BLaER1 (cell line): ENCODE measurements at regions not wholly inside any gene's neighbourhood (a gene's known extent, or its start where the extent isn't known, plus 50 kb on each side); places are given as distances from the start of the nearest gene placed in this dataset.

Experiments used
- H3K27ac ChIP-seq: shearing (Covaris generic); formaldehyde crosslinking; 2 replicates; pipeline ENCODE4 v1.8.1; 2022
- H3K27me3 ChIP-seq: shearing (Covaris generic); formaldehyde crosslinking; 2 replicates; pipeline ENCODE4 v1.8.1; 2022
- H3K36me3 ChIP-seq: shearing (Covaris generic); formaldehyde crosslinking; 2 replicates; pipeline ENCODE4 v1.8.1; 2022
- H3K4me1 ChIP-seq: shearing (Covaris generic); formaldehyde crosslinking; 2 replicates; pipeline ENCODE4 v1.8.1; 2022
- H3K4me2 ChIP-seq: shearing (Covaris generic); formaldehyde crosslinking; 2 replicates; pipeline ENCODE4 v1.8.1; 2022
- H3K4me3 ChIP-seq: shearing (Covaris generic); formaldehyde crosslinking; 2 replicates; pipeline ENCODE4 v1.8.1; 2022
- H3K9ac ChIP-seq: shearing (Covaris generic); formaldehyde crosslinking; 2 replicates; pipeline ENCODE4 v1.8.1; 2022
- H3K9me3 ChIP-seq: shearing (Covaris generic); formaldehyde crosslinking; 2 replicates; pipeline ENCODE4 v1.8.1; 2022
- H4K20me1 ChIP-seq: shearing (Covaris generic); formaldehyde crosslinking; 2 replicates; pipeline ENCODE4 v1.8.1; 2022
- Cebpa-rat ChIP-seq: shearing (Covaris generic); IDR thresholded peaks from 2 replicates; pipeline ENCODE4 v1.8.1; 2022

GRCh38 chr11:131218542-131218941 lies 151.9 kb upstream of the NTM start:
- no peak overlapping the region for H3K27ac ChIP-seq
- H3K4me2 ChIP-seq: no peak overlapping the region
- no peak overlapping the region for H3K4me3 ChIP-seq
- H3K4me1 ChIP-seq: no peaks in the 10 kb centered on the region
- H4K20me1 ChIP-seq: no peaks in the 10 kb centered on the region
- no peaks in the 10 kb centered on the region for H3K36me3 ChIP-seq
- no peaks in the 10 kb centered on the region for H3K27me3 ChIP-seq
- H3K9me3 ChIP-seq: no peaks in the 10 kb centered on the region
- TF ChIP-seq Cebpa-rat: no peak
- H3K9ac ChIP-seq: no peak overlapping the region

- Histone ChIP-seq H3K9ac (no peak overlapping the region), H3K9me3 (no peaks in the 10 kb centered on the region), H3K4me3 (no peak overlapping the region), H3K36me3 (no peaks in the 10 kb centered on the region), H3K27me3 (no peaks in the 10 kb centered on the region), H3K4me2 (no peak overlapping the region), H3K27ac (no peak overlapping the region), H3K4me1 (no peaks in the 10 kb centered on the region), H4K20me1 (no peaks in the 10 kb centered on the region)
- no peak for TF ChIP-seq Cebpa-rat
Observed at GRCh38 chr11:131219646-131220045, 150.8 kb upstream of the NTM start.

GRCh38 chr11:131223198-131223991 lies 147.0 kb upstream of the NTM start:
- H3K4me1 ChIP-seq: no peaks in the 10 kb centered on the region
- TF ChIP-seq Cebpa-rat: no peak
- H3K27ac ChIP-seq: no peak overlapping the region
- H3K27me3 ChIP-seq: no peaks in the 10 kb centered on the region
- H4K20me1 ChIP-seq: no peaks in the 10 kb centered on the region
- no peaks in the 10 kb centered on the region for H3K36me3 ChIP-seq
- no peak overlapping the region for H3K4me2 ChIP-seq
- H3K9ac ChIP-seq: no peak overlapping the region
- H3K4me3 ChIP-seq: no peak overlapping the region
- H3K9me3 ChIP-seq: no peaks in the 10 kb centered on the region

GRCh38 chr11:131228378-131228777 lies 142.0 kb upstream of the NTM start:
- Histone ChIP-seq H3K9ac (no peak overlapping the region), H3K36me3 (no peaks in the 10 kb centered on the region), H3K4me2 (no peak overlapping the region), H3K27me3 (no peaks in the 10 kb centered on the region), H3K4me1 (no peaks in the 10 kb centered on the region), H3K9me3 (no peaks in the 10 kb centered on the region), H3K27ac (no peak overlapping the region), H3K4me3 (no peak overlapping the region), H4K20me1 (no peaks in the 10 kb centered on the region)
- TF ChIP-seq Cebpa-rat: no peak

- Histone ChIP-seq H3K27me3 (no peaks in the 10 kb centered on the region), H3K27ac (no peak overlapping the region), H3K9ac (no peak overlapping the region), H3K4me3 (no peak overlapping the region), H3K4me1 (no peaks in the 10 kb centered on the region), H3K9me3 (no peaks in the 10 kb centered on the region), H4K20me1 (no peaks in the 10 kb centered on the region), H3K36me3 (no peaks in the 10 kb centered on the region), H3K4me2 (no peak overlapping the region)
- no peak for TF ChIP-seq Cebpa-rat
Observed at GRCh38 chr11:131229221-131229620, 141.2 kb upstream of the NTM start.

GRCh38 chr11:131231317-131231940 lies 139.0 kb upstream of the NTM start:
- no peaks in the 10 kb centered on the region for H3K9me3 ChIP-seq
- TF ChIP-seq Cebpa-rat: no peak
- no peak overlapping the region for H3K9ac ChIP-seq
- no peaks in the 10 kb centered on the region for H3K4me1 ChIP-seq
- H4K20me1 ChIP-seq: no peaks in the 10 kb centered on the region
- no peak overlapping the region for H3K4me3 ChIP-seq
- no peak overlapping the region for H3K27ac ChIP-seq
- no peaks in the 10 kb centered on the region for H3K36me3 ChIP-seq
- no peak overlapping the region for H3K4me2 ChIP-seq
- no peaks in the 10 kb centered on the region for H3K27me3 ChIP-seq

GRCh38 chr11:131232261-131232660 lies 138.2 kb upstream of the NTM start:
- no peaks in the 10 kb centered on the region for H3K9me3 ChIP-seq
- H3K36me3 ChIP-seq: no peaks in the 10 kb centered on the region
- no peak overlapping the region for H3K27ac ChIP-seq
- H4K20me1 ChIP-seq: no peaks in the 10 kb centered on the region
- no peaks in the 10 kb centered on the region for H3K4me1 ChIP-seq
- no peaks in the 10 kb centered on the region for H3K27me3 ChIP-seq
- TF ChIP-seq Cebpa-rat: no peak
- no peak overlapping the region for H3K9ac ChIP-seq
- H3K4me2 ChIP-seq: no peak overlapping the region
- H3K4me3 ChIP-seq: no peak overlapping the region

- no peaks in the 10 kb centered on the region for H3K9me3 ChIP-seq
- no peaks in the 10 kb centered on the region for H3K4me1 ChIP-seq
- H3K4me2 ChIP-seq: no peak overlapping the region
- H3K27ac ChIP-seq: no peak overlapping the region
- no peaks in the 10 kb centered on the region for H3K36me3 ChIP-seq
- H3K27me3 ChIP-seq: no peaks in the 10 kb centered on the region
- no peak for TF ChIP-seq Cebpa-rat
- no peak overlapping the region for H3K4me3 ChIP-seq
- no peak overlapping the region for H3K9ac ChIP-seq
- no peaks in the 10 kb centered on the region for H4K20me1 ChIP-seq
Observed at GRCh38 chr11:131234221-131234620, 136.2 kb upstream of the NTM start.

- H3K4me1 ChIP-seq: no peaks in the 10 kb centered on the region
- no peak overlapping the region for H3K4me2 ChIP-seq
- H3K9ac ChIP-seq: no peak overlapping the region
- H3K36me3 ChIP-seq: no peaks in the 10 kb centered on the region
- H4K20me1 ChIP-seq: no peaks in the 10 kb centered on the region
- H3K27ac ChIP-seq: no peak overlapping the region
- no peak for TF ChIP-seq Cebpa-rat
- H3K27me3 ChIP-seq: no peaks in the 10 kb centered on the region
- H3K4me3 ChIP-seq: no peak overlapping the region
- H3K9me3 ChIP-seq: no peaks in the 10 kb centered on the region
Observed at GRCh38 chr11:131235328-131236298, 134.8 kb upstream of the NTM start.

- Histone ChIP-seq H3K4me3 (no peak overlapping the region), H4K20me1 (no peaks in the 10 kb centered on the region), H3K9me3 (no peaks in the 10 kb centered on the region), H3K4me1 (no peaks in the 10 kb centered on the region), H3K36me3 (no peaks in the 10 kb centered on the region), H3K27ac (no peak overlapping the region), H3K4me2 (no peak overlapping the region), H3K9ac (no peak overlapping the region), H3K27me3 (no peaks in the 10 kb centered on the region)
- TF ChIP-seq Cebpa-rat: no peak
Observed at GRCh38 chr11:131240421-131240820, 130.0 kb upstream of the NTM start.
